ENCODE measurements at regions not wholly inside any gene's neighbourhood (a gene's known extent, or its start where the extent isn't known, plus 50 kb on each side); places are given as distances from the start of the nearest gene placed in this dataset.

- TF ChIP-seq CTCF (IDR thresholded peaks at IDR 0.05) (no peak), EP300 (IDR thresholded peaks at IDR 0.05) (no peak), POLR2AphosphoS5 (IDR thresholded peaks at IDR 0.05) (no peak)
Observed at GRCh38 chr7:40990841-40991240, 712.0 kb downstream of the INHBA start.
